SK-N-SH treated with all-trans-retinoic acid at 6 μM for 48 hours (cell line): ENCODE measurements at regions not wholly inside any gene's neighbourhood (a gene's known extent, or its start where the extent isn't known, plus 50 kb on each side); places are given as distances from the start of the nearest gene placed in this dataset.

Experiments used
- RARB ChIP-seq: fragments of 250-450 bp; sonication (Bioruptor Pico); IDR thresholded peaks from 2 replicates; pipeline ENCODE4 v1.8.0; 2021; ENCODE audit warnings: mild to moderate bottlenecking, moderate library complexity
- ZFP30 ChIP-seq: fragments of 450-650 bp; formaldehyde crosslinking; IDR thresholded peaks from 2 replicates; pipeline ENCODE4 v1.5.0; 2022; ENCODE audit warnings: mild to moderate bottlenecking, moderate library complexity
- TF ChIP-seq, protein P1 (sequence below): fragments of 250-450 bp; sonication (Bioruptor Pico); IDR thresholded peaks from 2 replicates; pipeline ENCODE4 v1.8.0; 2020; ENCODE audit warnings: mild to moderate bottlenecking, moderate library complexity, borderline replicate concordance

DNA sequence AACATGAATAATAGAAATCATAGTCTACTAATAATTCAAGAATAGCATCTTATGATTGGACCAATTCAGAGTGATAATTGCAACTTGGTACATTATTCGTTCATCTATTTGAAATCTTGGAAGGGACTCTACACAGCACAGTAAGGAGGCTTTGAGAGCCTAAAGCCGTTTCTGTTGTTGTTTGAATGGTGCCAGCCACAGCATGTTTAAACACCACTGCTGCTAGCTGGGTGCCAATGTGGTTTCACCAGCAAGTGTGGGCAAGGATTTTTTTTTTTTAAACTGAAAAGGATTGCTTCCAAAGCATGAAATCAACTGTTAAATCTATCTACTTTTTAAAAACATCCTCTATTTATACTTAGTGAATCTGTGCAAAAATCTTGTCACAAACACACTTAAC, 253.9 kb upstream of the MAP3K1 start:
- no peak for TF ChIP-seq ZFP30 (CRISPR knock-in tag)
- TF ChIP-seq, protein P1, sequence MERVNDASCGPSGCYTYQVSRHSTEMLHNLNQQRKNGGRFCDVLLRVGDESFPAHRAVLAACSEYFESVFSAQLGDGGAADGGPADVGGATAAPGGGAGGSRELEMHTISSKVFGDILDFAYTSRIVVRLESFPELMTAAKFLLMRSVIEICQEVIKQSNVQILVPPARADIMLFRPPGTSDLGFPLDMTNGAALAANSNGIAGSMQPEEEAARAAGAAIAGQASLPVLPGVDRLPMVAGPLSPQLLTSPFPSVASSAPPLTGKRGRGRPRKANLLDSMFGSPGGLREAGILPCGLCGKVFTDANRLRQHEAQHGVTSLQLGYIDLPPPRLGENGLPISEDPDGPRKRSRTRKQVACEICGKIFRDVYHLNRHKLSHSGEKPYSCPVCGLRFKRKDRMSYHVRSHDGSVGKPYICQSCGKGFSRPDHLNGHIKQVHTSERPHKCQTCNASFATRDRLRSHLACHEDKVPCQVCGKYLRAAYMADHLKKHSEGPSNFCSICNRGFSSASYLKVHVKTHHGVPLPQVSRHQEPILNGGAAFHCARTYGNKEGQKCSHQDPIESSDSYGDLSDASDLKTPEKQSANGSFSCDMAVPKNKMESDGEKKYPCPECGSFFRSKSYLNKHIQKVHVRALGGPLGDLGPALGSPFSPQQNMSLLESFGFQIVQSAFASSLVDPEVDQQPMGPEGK (CRISPR knock-in tag): no peak
- no peak for TF ChIP-seq RARB
